IMR-90 (cell line): ENCODE measurements at regions not wholly inside any gene's neighbourhood (a gene's known extent, or its start where the extent isn't known, plus 50 kb on each side); places are given as distances from the start of the nearest gene placed in this dataset.

Experiments used
- ATAC-seq: fragments of 200-7000 bp; cut with Tn5 transposase; 2 replicates; pipeline ENCODE4 v1.9.1; 2020; ENCODE audit warnings: low read depth, mild to moderate bottlenecking, moderate library complexity
- BruUV-seq: library from RNA; stranded (reverse); fragments of 400-500 nt; replicated peaks from 2 replicates; lab custom pipeline; 2021; lab: Mats Ljungman, UMichigan
- CTCF ChIA-PET: fragments of 300-600 bp; formaldehyde crosslinking; extraction: SDS; loops from one replicate; lab custom pipeline; 2021; ENCODE audit warnings: antibody characterized with exemption; lab: Yijun Ruan, JAX
- POLR2A ChIA-PET: fragments of 300-600 bp; sonication (Branson Sonifier 250); formaldehyde crosslinking; loops from one replicate; lab custom pipeline; 2022; ENCODE audit warnings: antibody characterized with exemption; ENCODE audit not compliant: unreplicated experiment; lab: Charles Lee
- DNase-seq: peaks from one replicate; pipeline ENCODE4 v3.0.0; 2013
- H2AFZ ChIP-seq: replicated peaks from 2 replicates; pipeline ENCODE3; 2013; ENCODE audit warnings: low read length, mild to moderate bottlenecking; ENCODE audit not compliant: poor library complexity
- H2AK5ac ChIP-seq: 2 replicates; pipeline ENCODE4 v1.6.1; 2013; ENCODE audit warnings: low read depth, low read length, inconsistent platforms
- H2AK9ac ChIP-seq: replicated peaks from 2 replicates; pipeline ENCODE3; 2013; ENCODE audit warnings: mild to moderate bottlenecking, low read depth, low read length, moderate library complexity; ENCODE audit not compliant: poor library complexity
- H2BK120ac ChIP-seq: 2 replicates; pipeline ENCODE4 v1.6.1; 2013; ENCODE audit warnings: low read depth, low read length, inconsistent platforms
- H2BK15ac ChIP-seq: 3 replicates; pipeline ENCODE4 v1.6.1; 2013; ENCODE audit warnings: low read depth, low read length, inconsistent platforms
- H2BK20ac ChIP-seq: 2 replicates; pipeline ENCODE4 v1.6.1; 2013; ENCODE audit warnings: low read depth, mild to moderate bottlenecking, inconsistent platforms, low read length, moderate library complexity
- H2BK5ac ChIP-seq: 2 replicates; pipeline ENCODE4 v1.6.1; 2013; ENCODE audit warnings: mild to moderate bottlenecking, low read depth, low read length, inconsistent platforms; ENCODE audit not compliant: poor library complexity, severe bottlenecking
- H3K14ac ChIP-seq: replicated peaks from 2 replicates; pipeline ENCODE4 v1.6.1; 2013; ENCODE audit warnings: low read depth, low read length, inconsistent platforms
- H3K18ac ChIP-seq: 2 replicates; pipeline ENCODE4 v1.6.1; 2013; ENCODE audit warnings: low read depth, low read length, control low read depth
- H3K23ac ChIP-seq: 2 replicates; pipeline ENCODE4 v1.6.1; 2013; ENCODE audit warnings: low read depth, low read length, inconsistent platforms
- H3K27ac ChIP-seq: 2 replicates; pipeline ENCODE4 v1.5.1; 2013; ENCODE audit warnings: mild to moderate bottlenecking, control low read depth, low read length; ENCODE audit not compliant: insufficient read depth
- H3K27me3 ChIP-seq: 2 replicates; pipeline ENCODE4 v1.6.1; 2013; ENCODE audit warnings: low read length; ENCODE audit not compliant: control insufficient read depth, insufficient read depth
- H3K36me3 ChIP-seq: 2 replicates; pipeline ENCODE4 v1.6.1; 2013; ENCODE audit warnings: low read length, mixed read lengths; ENCODE audit not compliant: control insufficient read depth, insufficient read depth
- H3K4ac ChIP-seq: 2 replicates; pipeline ENCODE4 v1.6.1; 2013; ENCODE audit warnings: low read depth, low read length, inconsistent platforms
- H3K4me1 ChIP-seq: 2 replicates; pipeline ENCODE4 v1.6.1; 2013; ENCODE audit warnings: low read length, mixed read lengths; ENCODE audit not compliant: control insufficient read depth, insufficient read depth
- H3K4me2 ChIP-seq: 2 replicates; pipeline ENCODE4 v1.6.1; 2013; ENCODE audit warnings: low read depth, mild to moderate bottlenecking, control low read depth, low read length, moderate library complexity
- H3K4me3 ChIP-seq: 2 replicates; pipeline ENCODE4 v1.5.1; 2013; ENCODE audit warnings: low read depth, mild to moderate bottlenecking, control low read depth, low read length, moderate library complexity; ENCODE audit not compliant: insufficient read depth
- H3K56ac ChIP-seq: 2 replicates; pipeline ENCODE4 v1.6.1; 2013; ENCODE audit warnings: low read length, inconsistent platforms; ENCODE audit not compliant: insufficient read depth; ENCODE audit errors: extremely low read depth
- H3K79me1 ChIP-seq, 2 experiments: 2 replicates each; pipeline ENCODE4 v1.6.1; 2013; ENCODE audit warnings: low read length in 2 of 2, inconsistent platforms in 1 of 2, low read depth in 1 of 2
- H3K9ac ChIP-seq: 2 replicates; pipeline ENCODE4 v1.6.1; 2013; ENCODE audit warnings: low read depth, low read length, control low read depth
- H3K9me1 ChIP-seq: 2 replicates; pipeline ENCODE4 v1.6.1; 2013; ENCODE audit warnings: low read length, inconsistent platforms; ENCODE audit not compliant: insufficient read depth
- H3K9me3 ChIP-seq: 2 replicates; pipeline ENCODE4 v1.6.1; 2013; ENCODE audit warnings: low read length; ENCODE audit not compliant: control insufficient read depth, insufficient read depth
- H4K20me1 ChIP-seq: 2 replicates; pipeline ENCODE4 v1.6.1; 2013; ENCODE audit warnings: low read length, inconsistent platforms; ENCODE audit not compliant: insufficient read depth
- H4K5ac ChIP-seq: 2 replicates; pipeline ENCODE4 v1.6.1; 2013; ENCODE audit warnings: mild to moderate bottlenecking, low read depth, low read length, control low read depth
- H4K8ac ChIP-seq, 2 experiments: 2 replicates each; pipeline ENCODE4 v1.6.1; 2013; ENCODE audit warnings: low read depth in 2 of 2, low read length in 2 of 2, control low read depth in 1 of 2, inconsistent platforms in 1 of 2
- H4K91ac ChIP-seq: 2 replicates; pipeline ENCODE4 v1.6.1; 2013; ENCODE audit warnings: low read depth, low read length, inconsistent platforms; ENCODE audit not compliant: insufficient read depth
- BHLHE40 ChIP-seq: fragments of 150-350 bp; IDR thresholded peaks from 2 replicates; pipeline ENCODE4 v1.6.1; 2016; ENCODE audit warnings: mild to moderate bottlenecking, low read depth, low read length
- CEBPB ChIP-seq: IDR thresholded peaks from 2 replicates; pipeline ENCODE4 v1.6.1; 2012; ENCODE audit warnings: low read depth, low read length, improper control_type of control experiment
- CHD1 ChIP-seq: IDR thresholded peaks from 2 replicates; pipeline ENCODE4 v1.6.1; 2012; ENCODE audit warnings: low read depth, low read length, improper control_type of control experiment
- CTCF ChIP-seq: conservative IDR thresholded peaks from 2 replicates; pipeline ENCODE4 v1.5.1; 2012; ENCODE audit warnings: mild to moderate bottlenecking, low read depth, low read length, improper control_type of control experiment
- FOS ChIP-seq: fragments of 150-350 bp; IDR thresholded peaks from 2 replicates; pipeline ENCODE4 v1.6.1; 2016; ENCODE audit warnings: low read depth, low read length
- MAFK ChIP-seq: IDR thresholded peaks from 2 replicates; pipeline ENCODE4 v1.6.1; 2012; ENCODE audit warnings: low read depth, low read length, improper control_type of control experiment
- MAZ ChIP-seq: IDR thresholded peaks from 2 replicates; pipeline ENCODE4 v1.6.1; 2012; ENCODE audit warnings: low read depth, mild to moderate bottlenecking, low read length, improper control_type of control experiment, moderate library complexity, borderline replicate concordance
- MXI1 ChIP-seq: IDR thresholded peaks from 2 replicates; pipeline ENCODE4 v1.6.1; 2012; ENCODE audit warnings: low read depth, mild to moderate bottlenecking, low read length, moderate library complexity, borderline replicate concordance
- NFE2L2 ChIP-seq: fragments of 150-350 bp; IDR thresholded peaks from 2 replicates; pipeline ENCODE4 v1.6.1; 2016; ENCODE audit warnings: low read depth, mild to moderate bottlenecking, low read length
- POLR2A ChIP-seq: IDR thresholded peaks from 2 replicates; pipeline ENCODE4 v1.6.1; 2012; ENCODE audit warnings: mild to moderate bottlenecking, low read depth, low read length
- RAD21 ChIP-seq: IDR thresholded peaks from 2 replicates; pipeline ENCODE4 v1.6.1; 2012; ENCODE audit warnings: low read length, improper control_type of control experiment
- RCOR1 ChIP-seq: IDR thresholded peaks from 2 replicates; pipeline ENCODE4 v1.6.1; 2012; ENCODE audit warnings: mild to moderate bottlenecking, low read length, improper control_type of control experiment; ENCODE audit not compliant: insufficient replicate concordance
- RFX5 ChIP-seq: IDR thresholded peaks from 2 replicates; pipeline ENCODE4 v1.8.0; 2012; ENCODE audit warnings: low read depth, mild to moderate bottlenecking, low read length, moderate library complexity
- SMC3 ChIP-seq: fragments of 150-350 bp; IDR thresholded peaks from 2 replicates; pipeline ENCODE4 v1.6.1; 2016; ENCODE audit warnings: low read depth, mild to moderate bottlenecking, antibody characterized with exemption, low read length, moderate library complexity
- WGBS, 2 experiments: methylation state at CpG; one replicate each; pipeline versions ENCODE4 v1.1.5 to v1.1.7; 2013; ENCODE audit warnings: missing lambda C conversion rate in 2 of 2; ENCODE audit not compliant: insufficient read length in 1 of 2; ENCODE audit errors: extremely low coverage in 2 of 2; 5-methylcytosine and 5-hydroxymethylcytosine counted together
- dilution Hi-C: fragments of 300-500 bp; cut with HindIII; formaldehyde crosslinking; loops from one replicate; pipeline ENCODE4 v1.14.3; 2018; ENCODE audit warnings: low sequenced_read_pairs; ENCODE audit not compliant: unreplicated experiment
- in situ Hi-C: fragments of 300-500 bp; cut with MboI; formaldehyde crosslinking; loops from 3 replicates; pipeline ENCODE4 v1.14.3; 2019; ENCODE audit warnings: low sequenced_read_pairs, inconsistent platforms, mixed read lengths
- intact Hi-C: fragments of 100-400 bp; cut with micrococcal nuclease; formaldehyde crosslinking; loops from 2 replicates; pipeline ENCODE4 v1.10.0; 2022
- TF ChIP-seq, protein P1 (sequence below): fragments of 150-350 bp; IDR thresholded peaks from 2 replicates; pipeline ENCODE4 v1.6.1; 2017; ENCODE audit warnings: mild to moderate bottlenecking, antibody characterized with exemption, low read length, low read depth
- TF ChIP-seq, protein P2 (sequence below): fragments of 150-350 bp; IDR thresholded peaks from 2 replicates; pipeline ENCODE4 v1.6.1; 2016; ENCODE audit warnings: low read depth, mild to moderate bottlenecking, low read length, moderate library complexity, borderline replicate concordance

DNA sequence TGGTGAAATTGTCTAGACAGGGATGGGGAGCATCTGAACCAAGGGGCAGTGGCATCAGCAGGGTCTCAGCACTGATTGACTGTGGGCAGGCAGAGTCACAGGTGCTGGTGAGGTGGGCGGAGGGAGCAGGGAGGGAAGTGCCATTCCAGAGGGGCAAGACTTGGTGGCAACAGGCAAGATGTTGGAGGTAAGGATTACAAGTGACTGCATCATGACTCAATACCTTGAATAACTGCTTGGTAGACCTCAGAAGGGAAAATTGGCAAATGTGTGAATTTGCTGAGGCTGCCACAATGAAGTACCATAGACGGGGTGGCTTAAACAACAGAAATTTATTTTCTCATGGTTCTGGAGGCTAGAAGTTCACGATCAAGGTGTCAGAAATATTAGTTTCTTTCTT, 419.1 kb downstream of the HS3ST3B1 start:
- ChIA-PET POLR2A (no interaction called here), CTCF (no interaction called here)
- Histone ChIP-seq H3K9ac (no peak overlapping the region), H3K36me3 (no peaks in the 10 kb centered on the region), H3K4me1 (no peaks in the 10 kb centered on the region), H2BK20ac (no peak overlapping the region), H3K27ac (no peak overlapping the region), H3K9me1 (peaks cover 2% of the 10 kb centered on the region; the same call in 1 of the 2 replicates), H3K23ac (no peak overlapping the region), H3K79me1 (no peaks in the 10 kb centered on the region), H3K18ac (no peak overlapping the region), H3K56ac (no peak overlapping the region), H2BK15ac (no peak overlapping the region), H3K4ac (no peak overlapping the region), H3K4me2 (no peak overlapping the region), H4K20me1 (no peaks in the 10 kb centered on the region), H2BK120ac (no peak overlapping the region), H4K91ac (no peak overlapping the region), H4K5ac (no peak overlapping the region), H2AFZ (peak overlapping the region; percentile 4), H3K4me3 (no peak overlapping the region), H2AK5ac (no peak overlapping the region), H3K27me3 (no peaks in the 10 kb centered on the region), H2AK9ac (no peak overlapping the region), H4K8ac (no peak overlapping the region), H2BK5ac (no peak overlapping the region), H3K14ac (no peak overlapping the region), H3K9me3 (no peaks in the 10 kb centered on the region)
- DNase-seq (no peak), ATAC-seq (no peak)
- BruUV-seq = no TSS peak
- in situ Hi-C loops = loop anchor here (10.0 kb wide), 1 partner anchor 55 kb away; no protein-coding TSS in a partner anchor
- dilution Hi-C loops = no loop called here
- intact Hi-C loops = no loop called here
- 100% methylated on average over 1 of the region's 3 CpGs; no CpG with 5 or more reads in 1 of the 2 experiments for WGBS, 2 experiments
- TF ChIP-seq CTCF = no peak
- no peak for TF ChIP-seq POLR2A
- TF ChIP-seq, protein P1, sequence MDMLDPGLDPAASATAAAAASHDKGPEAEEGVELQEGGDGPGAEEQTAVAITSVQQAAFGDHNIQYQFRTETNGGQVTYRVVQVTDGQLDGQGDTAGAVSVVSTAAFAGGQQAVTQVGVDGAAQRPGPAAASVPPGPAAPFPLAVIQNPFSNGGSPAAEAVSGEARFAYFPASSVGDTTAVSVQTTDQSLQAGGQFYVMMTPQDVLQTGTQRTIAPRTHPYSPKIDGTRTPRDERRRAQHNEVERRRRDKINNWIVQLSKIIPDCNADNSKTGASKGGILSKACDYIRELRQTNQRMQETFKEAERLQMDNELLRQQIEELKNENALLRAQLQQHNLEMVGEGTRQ = no peak
- no peak for TF ChIP-seq MAFK
- TF ChIP-seq RAD21 = no peak
- TF ChIP-seq NFE2L2 = no peak
- no peak for TF ChIP-seq CEBPB
- TF ChIP-seq CHD1 = no peak
- TF ChIP-seq MAZ = no peak
- TF ChIP-seq SMC3 = no peak
- TF ChIP-seq, protein P2, sequence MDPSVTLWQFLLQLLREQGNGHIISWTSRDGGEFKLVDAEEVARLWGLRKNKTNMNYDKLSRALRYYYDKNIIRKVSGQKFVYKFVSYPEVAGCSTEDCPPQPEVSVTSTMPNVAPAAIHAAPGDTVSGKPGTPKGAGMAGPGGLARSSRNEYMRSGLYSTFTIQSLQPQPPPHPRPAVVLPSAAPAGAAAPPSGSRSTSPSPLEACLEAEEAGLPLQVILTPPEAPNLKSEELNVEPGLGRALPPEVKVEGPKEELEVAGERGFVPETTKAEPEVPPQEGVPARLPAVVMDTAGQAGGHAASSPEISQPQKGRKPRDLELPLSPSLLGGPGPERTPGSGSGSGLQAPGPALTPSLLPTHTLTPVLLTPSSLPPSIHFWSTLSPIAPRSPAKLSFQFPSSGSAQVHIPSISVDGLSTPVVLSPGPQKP = no peak
- TF ChIP-seq BHLHE40 = no peak
- no peak for TF ChIP-seq RFX5
- no peak for TF ChIP-seq RCOR1
- no peak for TF ChIP-seq FOS
- TF ChIP-seq MXI1 = no peak
